ENCODE measurements at regions not wholly inside any gene's neighbourhood (a gene's known extent, or its start where the extent isn't known, plus 50 kb on each side); places are given as distances from the start of the nearest gene placed in this dataset.

DNA sequence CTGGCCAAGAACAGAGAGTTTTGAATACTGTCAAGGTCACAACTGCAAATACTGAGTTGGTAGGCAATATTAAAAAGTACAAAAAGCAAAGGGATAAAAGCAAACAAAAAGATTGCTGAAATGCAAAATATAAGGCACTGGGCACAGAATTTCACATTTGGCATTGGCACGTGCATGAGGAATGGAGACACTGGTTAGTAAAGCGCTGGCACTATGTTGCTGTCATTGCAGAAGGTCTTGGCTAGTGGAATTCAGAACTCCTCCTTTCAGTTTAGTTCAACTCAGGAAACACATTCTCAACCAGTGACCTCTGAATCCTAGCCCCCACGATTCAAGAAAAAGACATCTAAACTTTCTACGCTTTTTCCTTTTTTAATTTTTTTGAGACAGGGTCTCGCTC lies 111.8 kb upstream of the PSMD7 start:
- in situ Hi-C loops (cut with MboI; ENCODE audit: low sequenced_read_pairs), result no loop called here
- DNase-seq, result no peak
- H3K9me3 ChIP-seq (ENCODE audit: control insufficient read depth, insufficient read depth, low read length), result peaks cover 3% of the 10 kb centered on the region; the same call in 1 of the 2 replicates
- H3K23ac ChIP-seq (ENCODE audit: low read depth, low read length), result no peak overlapping the region
- H4K5ac ChIP-seq (ENCODE audit: low read depth, low read length), result no peak overlapping the region
- dilution Hi-C loops (cut with HindIII; ENCODE audit: low sequenced_read_pairs, unreplicated experiment), result no loop called here
- no peaks in the 10 kb centered on the region for H3K79me1 ChIP-seq (ENCODE audit: low read depth in 1 of 2, low read length in 2 of 2)
- ChIA-PET CTCF (no interaction called here), POLR2A (ENCODE audit: unreplicated experiment) (no interaction called here)
- no peaks in the 10 kb centered on the region for H3K9me1 ChIP-seq (ENCODE audit: insufficient read depth, low read length)
- no peak overlapping the region for H2AK5ac ChIP-seq (ENCODE audit: low read depth, low read length)
- H3K27me3 ChIP-seq (ENCODE audit: control insufficient read depth, insufficient read depth, low read length), result no peaks in the 10 kb centered on the region
- H3K4ac ChIP-seq (ENCODE audit: low read depth, low read length), result no peak overlapping the region
- H3K27ac ChIP-seq (ENCODE audit: insufficient read depth, low read length), result no peak overlapping the region
- no peak for TF ChIP-seq RAD21 (IDR thresholded peaks at IDR 0.05; ENCODE audit: low read length)
- no peak for TF ChIP-seq NFE2L2 (IDR thresholded peaks at IDR 0.05; ENCODE audit: low read depth, low read length)
- TF ChIP-seq FOS (IDR thresholded peaks at IDR 0.05; ENCODE audit: low read depth, low read length), result no peak
- TF ChIP-seq, protein P1, sequence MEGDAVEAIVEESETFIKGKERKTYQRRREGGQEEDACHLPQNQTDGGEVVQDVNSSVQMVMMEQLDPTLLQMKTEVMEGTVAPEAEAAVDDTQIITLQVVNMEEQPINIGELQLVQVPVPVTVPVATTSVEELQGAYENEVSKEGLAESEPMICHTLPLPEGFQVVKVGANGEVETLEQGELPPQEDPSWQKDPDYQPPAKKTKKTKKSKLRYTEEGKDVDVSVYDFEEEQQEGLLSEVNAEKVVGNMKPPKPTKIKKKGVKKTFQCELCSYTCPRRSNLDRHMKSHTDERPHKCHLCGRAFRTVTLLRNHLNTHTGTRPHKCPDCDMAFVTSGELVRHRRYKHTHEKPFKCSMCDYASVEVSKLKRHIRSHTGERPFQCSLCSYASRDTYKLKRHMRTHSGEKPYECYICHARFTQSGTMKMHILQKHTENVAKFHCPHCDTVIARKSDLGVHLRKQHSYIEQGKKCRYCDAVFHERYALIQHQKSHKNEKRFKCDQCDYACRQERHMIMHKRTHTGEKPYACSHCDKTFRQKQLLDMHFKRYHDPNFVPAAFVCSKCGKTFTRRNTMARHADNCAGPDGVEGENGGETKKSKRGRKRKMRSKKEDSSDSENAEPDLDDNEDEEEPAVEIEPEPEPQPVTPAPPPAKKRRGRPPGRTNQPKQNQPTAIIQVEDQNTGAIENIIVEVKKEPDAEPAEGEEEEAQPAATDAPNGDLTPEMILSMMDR (conservative IDR thresholded peaks at IDR 0.05; ENCODE audit: low read depth, low read length), result no peak
- no peak for TF ChIP-seq POLR2A (IDR thresholded peaks at IDR 0.05; ENCODE audit: low read depth, low read length)
- TF ChIP-seq MAFK (IDR thresholded peaks at IDR 0.05; ENCODE audit: low read depth, low read length), result no peak
- no peak for TF ChIP-seq BHLHE40 (IDR thresholded peaks at IDR 0.05; ENCODE audit: low read depth, low read length)
- no peak for TF ChIP-seq CHD1 (IDR thresholded peaks at IDR 0.05; ENCODE audit: low read depth, low read length)
- TF ChIP-seq MXI1 (IDR thresholded peaks at IDR 0.05; ENCODE audit: borderline replicate concordance, low read depth, low read length), result no peak
- no peak for TF ChIP-seq USF2 (IDR thresholded peaks at IDR 0.05; ENCODE audit: low read depth, low read length)
- no peak for TF ChIP-seq CEBPB (IDR thresholded peaks at IDR 0.05; ENCODE audit: low read depth, low read length)
- TF ChIP-seq, protein P2, sequence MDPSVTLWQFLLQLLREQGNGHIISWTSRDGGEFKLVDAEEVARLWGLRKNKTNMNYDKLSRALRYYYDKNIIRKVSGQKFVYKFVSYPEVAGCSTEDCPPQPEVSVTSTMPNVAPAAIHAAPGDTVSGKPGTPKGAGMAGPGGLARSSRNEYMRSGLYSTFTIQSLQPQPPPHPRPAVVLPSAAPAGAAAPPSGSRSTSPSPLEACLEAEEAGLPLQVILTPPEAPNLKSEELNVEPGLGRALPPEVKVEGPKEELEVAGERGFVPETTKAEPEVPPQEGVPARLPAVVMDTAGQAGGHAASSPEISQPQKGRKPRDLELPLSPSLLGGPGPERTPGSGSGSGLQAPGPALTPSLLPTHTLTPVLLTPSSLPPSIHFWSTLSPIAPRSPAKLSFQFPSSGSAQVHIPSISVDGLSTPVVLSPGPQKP (IDR thresholded peaks at IDR 0.05; ENCODE audit: borderline replicate concordance, low read depth, low read length), result no peak
- no peak for TF ChIP-seq MAZ (IDR thresholded peaks at IDR 0.05; ENCODE audit: borderline replicate concordance, low read depth, low read length)
- TF ChIP-seq SMC3 (IDR thresholded peaks at IDR 0.05; ENCODE audit: low read depth, low read length), result no peak
- no peak for TF ChIP-seq RFX5 (IDR thresholded peaks at IDR 0.05; ENCODE audit: low read depth, low read length)
- no peak overlapping the region for H2BK15ac ChIP-seq (ENCODE audit: low read depth, low read length)
- no peak overlapping the region for H2BK20ac ChIP-seq (ENCODE audit: low read depth, low read length)
- H3K36me3 ChIP-seq (ENCODE audit: control insufficient read depth, insufficient read depth, low read length), result no peaks in the 10 kb centered on the region
- no peak overlapping the region for H3K4me3 ChIP-seq (ENCODE audit: insufficient read depth, low read depth, low read length)
- no peak overlapping the region for H4K8ac ChIP-seq (ENCODE audit: low read depth in 2 of 2, low read length in 2 of 2)
- intact Hi-C loops (cut with micrococcal nuclease), result no loop called here
- no peak overlapping the region for H3K14ac ChIP-seq (replicated peaks; ENCODE audit: low read depth, low read length)
- H2BK5ac ChIP-seq (ENCODE audit: low read depth, low read length, poor library complexity, severe bottlenecking), result no peak overlapping the region
- H2BK120ac ChIP-seq (ENCODE audit: low read depth, low read length), result no peak overlapping the region
- no peak overlapping the region for H3K4me2 ChIP-seq (ENCODE audit: low read depth, low read length)
- H4K20me1 ChIP-seq (ENCODE audit: insufficient read depth, low read length), result no peaks in the 10 kb centered on the region
- H3K56ac ChIP-seq (ENCODE audit: extremely low read depth, insufficient read depth, low read length), result no peak overlapping the region
- no peak overlapping the region for H4K91ac ChIP-seq (ENCODE audit: insufficient read depth, low read depth, low read length)
- no peak overlapping the region for H3K18ac ChIP-seq (ENCODE audit: low read depth, low read length)
- 100% methylated on average over 1 of the region's 5 CpGs; no CpG with 5 or more reads in 1 of the 2 experiments for WGBS, 2 experiments (ENCODE audit: extremely low coverage in 2 of 2, insufficient read length in 1 of 2)
- no peak overlapping the region for H2AFZ ChIP-seq (replicated peaks; ENCODE audit: low read length, poor library complexity)
- no TSS peak for BruUV-seq (replicated peaks)
- ATAC-seq (ENCODE audit: low read depth), result no peak
- no peak overlapping the region for H3K9ac ChIP-seq (ENCODE audit: low read depth, low read length)
- no peaks in the 10 kb centered on the region; the same call in 1 of the 2 replicates for H3K4me1 ChIP-seq (ENCODE audit: control insufficient read depth, insufficient read depth, low read length)
- H2AK9ac ChIP-seq (replicated peaks; ENCODE audit: low read depth, low read length, poor library complexity), result no peak overlapping the region
